ENCODE measurements at regions not wholly inside any gene's neighbourhood (a gene's known extent, or its start where the extent isn't known, plus 50 kb on each side); places are given as distances from the start of the nearest gene placed in this dataset.

GRCh38 chr13:107907065-107907805 lies 308.1 kb downstream of the LIG4 start:
- DNase-seq = no peak

GRCh38 chr13:107906131-107906530 lies 309.2 kb downstream of the LIG4 start:
- no peak for DNase-seq

GRCh38 chr13:107901996-107902562 lies 313.3 kb downstream of the LIG4 start:
- no peak for DNase-seq

GRCh38 chr13:107901230-107901629 lies 314.1 kb downstream of the LIG4 start:
- DNase-seq = no peak

GRCh38 chr13:107900775-107901174 lies 314.6 kb downstream of the LIG4 start:
- no peak for DNase-seq

GRCh38 chr13:107886118-107886517 lies 329.2 kb downstream of the LIG4 start:
- DNase-seq = no peak

- DNase-seq = no peak
Measured at GRCh38 chr13:107884564-107884963, 330.8 kb downstream of the LIG4 start.

- DNase-seq = no peak
Measured at GRCh38 chr13:107883561-107884175, 331.7 kb downstream of the LIG4 start.

- no peak for DNase-seq
Measured at GRCh38 chr13:107882708-107883560, 332.4 kb downstream of the LIG4 start.

- DNase-seq = no peak
Measured at GRCh38 chr13:107881362-107881761, 334.0 kb downstream of the LIG4 start.

- no peak for DNase-seq
Measured at GRCh38 chr13:107874456-107874855, 340.9 kb downstream of the LIG4 start.

- no peak for DNase-seq
Measured at GRCh38 chr13:107873926-107874325, 341.4 kb downstream of the LIG4 start.

GRCh38 chr13:107870400-107870799 lies 344.9 kb downstream of the LIG4 start:
- DNase-seq = no peak

- peak in 1 of 2 experiments; percentile 10 for DNase-seq
Measured at GRCh38 chr13:107867701-107868661, 347.4 kb downstream of the LIG4 start.

- no peak for DNase-seq
Measured at GRCh38 chr13:107866941-107867623, 348.3 kb downstream of the LIG4 start.

GRCh38 chr13:107866032-107866940 lies 349.1 kb downstream of the LIG4 start:
- no peak for DNase-seq

GRCh38 chr13:107865643-107866031 lies 349.7 kb downstream of the LIG4 start:
- DNase-seq = no peak

GRCh38 chr13:107865318-107865575 lies 350.1 kb downstream of the LIG4 start:
- DNase-seq = no peak

- no peak for DNase-seq
Measured at GRCh38 chr13:107864543-107865317, 350.6 kb downstream of the LIG4 start.

GRCh38 chr13:107860284-107860683 lies 355.1 kb downstream of the LIG4 start:
- DNase-seq = no peak
